ENCODE measurements at regions not wholly inside any gene's neighbourhood (a gene's known extent, or its start where the extent isn't known, plus 50 kb on each side); places are given as distances from the start of the nearest gene placed in this dataset.

GRCh38 chr6:93886416-93886815 is 467.1 kb upstream of the EPHA7 start:
- Histone ChIP-seq H3K27me3 (ENCODE audit: insufficient read depth in 3 of 3, low read length in 2 of 3) (no peaks in the 10 kb centered on the region), H3K4me1 (no peaks in the 10 kb centered on the region), H3K4me3 (no peak overlapping the region), H3K27ac (no peak overlapping the region), H3K36me3 (ENCODE audit: insufficient read depth in 1 of 2, low read depth in 1 of 2) (no peaks in the 10 kb centered on the region), H3K9me3 (no peaks in the 10 kb centered on the region)
- DNase-seq: no peak
- TF ChIP-seq, protein P1, sequence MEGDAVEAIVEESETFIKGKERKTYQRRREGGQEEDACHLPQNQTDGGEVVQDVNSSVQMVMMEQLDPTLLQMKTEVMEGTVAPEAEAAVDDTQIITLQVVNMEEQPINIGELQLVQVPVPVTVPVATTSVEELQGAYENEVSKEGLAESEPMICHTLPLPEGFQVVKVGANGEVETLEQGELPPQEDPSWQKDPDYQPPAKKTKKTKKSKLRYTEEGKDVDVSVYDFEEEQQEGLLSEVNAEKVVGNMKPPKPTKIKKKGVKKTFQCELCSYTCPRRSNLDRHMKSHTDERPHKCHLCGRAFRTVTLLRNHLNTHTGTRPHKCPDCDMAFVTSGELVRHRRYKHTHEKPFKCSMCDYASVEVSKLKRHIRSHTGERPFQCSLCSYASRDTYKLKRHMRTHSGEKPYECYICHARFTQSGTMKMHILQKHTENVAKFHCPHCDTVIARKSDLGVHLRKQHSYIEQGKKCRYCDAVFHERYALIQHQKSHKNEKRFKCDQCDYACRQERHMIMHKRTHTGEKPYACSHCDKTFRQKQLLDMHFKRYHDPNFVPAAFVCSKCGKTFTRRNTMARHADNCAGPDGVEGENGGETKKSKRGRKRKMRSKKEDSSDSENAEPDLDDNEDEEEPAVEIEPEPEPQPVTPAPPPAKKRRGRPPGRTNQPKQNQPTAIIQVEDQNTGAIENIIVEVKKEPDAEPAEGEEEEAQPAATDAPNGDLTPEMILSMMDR (IDR thresholded peaks at IDR 0.05): no peak
- intact Hi-C loops (cut with DNase I): no loop called here
- WGBS, 3 donors: 77 to 82% (median 81%) methylated on average over 4 of the region's 4 CpGs
- ATAC-seq: no peak

GRCh38 chr6:93859971-93860370 is 440.6 kb upstream of the EPHA7 start:
- no peak for ATAC-seq
- intact Hi-C loops (cut with DNase I): no loop called here
- Histone ChIP-seq H3K27me3 (ENCODE audit: insufficient read depth in 3 of 3, low read length in 2 of 3) (no peaks in the 10 kb centered on the region), H3K4me1 (no peaks in the 10 kb centered on the region), H3K4me3 (no peak overlapping the region), H3K36me3 (ENCODE audit: insufficient read depth in 1 of 2, low read depth in 1 of 2) (no peaks in the 10 kb centered on the region), H3K27ac (no peak overlapping the region), H3K9me3 (no peaks in the 10 kb centered on the region)
- no peak for DNase-seq
- 57 to 62% (median 60%) methylated on average over 3 of the region's 3 CpGs for WGBS, 3 donors
- TF ChIP-seq, protein P1 (IDR thresholded peaks at IDR 0.05): no peak

- DNase-seq (no peak), ATAC-seq (no peak)
- Histone ChIP-seq H3K4me1 (no peaks in the 10 kb centered on the region), H3K9me3 (no peaks in the 10 kb centered on the region), H3K4me3 (no peak overlapping the region), H3K36me3 (ENCODE audit: insufficient read depth in 1 of 2, low read depth in 1 of 2) (no peaks in the 10 kb centered on the region), H3K27ac (no peak overlapping the region), H3K27me3 (ENCODE audit: insufficient read depth in 3 of 3, low read length in 2 of 3) (no peaks in the 10 kb centered on the region)
- TF ChIP-seq, protein P1 (IDR thresholded peaks at IDR 0.05): no peak
- WGBS, 3 donors: 91 to 93% (median 91%) methylated on average over 2 of the region's 2 CpGs
- intact Hi-C loops (cut with DNase I): no loop called here
These were observed 438.9 kb upstream of the EPHA7 start for GRCh38 chr6:93858213-93858612.

- Histone ChIP-seq H3K27ac (no peak overlapping the region), H3K27me3 (ENCODE audit: insufficient read depth in 3 of 3, low read length in 2 of 3) (no peaks in the 10 kb centered on the region), H3K36me3 (ENCODE audit: insufficient read depth in 1 of 2, low read depth in 1 of 2) (no peaks in the 10 kb centered on the region), H3K4me3 (no peak overlapping the region), H3K4me1 (no peaks in the 10 kb centered on the region), H3K9me3 (peaks cover 8% of the 10 kb centered on the region)
- TF ChIP-seq, protein P1 (IDR thresholded peaks at IDR 0.05): no peak
- DNase-seq (no peak), ATAC-seq (no peak)
- intact Hi-C loops (cut with DNase I): no loop called here
- 53 to 64% (median 58%) methylated on average over 4 of the region's 4 CpGs for WGBS, 3 donors
These were observed 430.5 kb upstream of the EPHA7 start for GRCh38 chr6:93849857-93850256.

GRCh38 chr6:93848031-93848742 is 428.8 kb upstream of the EPHA7 start:
- intact Hi-C loops (cut with DNase I): no loop called here
- Histone ChIP-seq H3K27ac (no peak overlapping the region), H3K4me3 (no peak overlapping the region), H3K4me1 (no peaks in the 10 kb centered on the region), H3K9me3 (peaks cover 8% of the 10 kb centered on the region), H3K36me3 (ENCODE audit: insufficient read depth in 1 of 2, low read depth in 1 of 2) (no peaks in the 10 kb centered on the region), H3K27me3 (ENCODE audit: insufficient read depth in 3 of 3, low read length in 2 of 3) (no peaks in the 10 kb centered on the region)
- 29 to 50% (median 32%) methylated on average over 5 of the region's 5 CpGs for WGBS, 3 donors
- TF ChIP-seq, protein P1 (IDR thresholded peaks at IDR 0.05): no peak
- ATAC-seq (no peak), DNase-seq (no peak)

All from psoas muscle (tissue), 7 donors.